ENCODE measurements at regions not wholly inside any gene's neighbourhood (a gene's known extent, or its start where the extent isn't known, plus 50 kb on each side); places are given as distances from the start of the nearest gene placed in this dataset.

GRCh38 chr5:52693280-52693679, 94.4 kb upstream of the ITGA1 start:
- peak; percentile 78 for TF ChIP-seq CTCF (IDR thresholded peaks at IDR 0.05; ENCODE audit: borderline replicate concordance)
- H3K4me1 ChIP-seq = peaks cover 53% of the 10 kb centered on the region
- intact Hi-C loops (cut with micrococcal nuclease) = loop anchor here (10.0 kb wide), 1 partner anchor 222 kb away; no protein-coding TSS in a partner anchor
- no peaks in the 10 kb centered on the region for H3K27me3 ChIP-seq (ENCODE audit: low read depth)
- H3K9me3 ChIP-seq (replicated peaks) = no peaks in the 10 kb centered on the region
- H3K36me3 ChIP-seq = no peaks in the 10 kb centered on the region
- H3K4me3 ChIP-seq = no peak overlapping the region
- peak overlapping the region; percentile 54 for H3K27ac ChIP-seq (replicated peaks)
- peak; percentile 23 for DNase-seq

GRCh38 chr5:52693836-52694235, 93.9 kb upstream of the ITGA1 start:
- intact Hi-C loops (cut with micrococcal nuclease) = loop anchor here (10.0 kb wide), 1 partner anchor 221 kb away; no protein-coding TSS in a partner anchor
- H3K27me3 ChIP-seq (ENCODE audit: low read depth) = no peaks in the 10 kb centered on the region
- TF ChIP-seq CTCF (IDR thresholded peaks at IDR 0.05; ENCODE audit: borderline replicate concordance) = no peak
- H3K9me3 ChIP-seq (replicated peaks) = no peaks in the 10 kb centered on the region
- peak overlapping the region; percentile 54 for H3K27ac ChIP-seq (replicated peaks)
- H3K36me3 ChIP-seq = no peaks in the 10 kb centered on the region
- DNase-seq = no peak
- no peak overlapping the region for H3K4me3 ChIP-seq
- peaks cover 53% of the 10 kb centered on the region for H3K4me1 ChIP-seq

GRCh38 chr5:52694648-52695047, 93.1 kb upstream of the ITGA1 start:
- H3K27ac ChIP-seq (replicated peaks) = peak overlapping the region; percentile 54
- TF ChIP-seq CTCF (IDR thresholded peaks at IDR 0.05; ENCODE audit: borderline replicate concordance) = no peak
- H3K9me3 ChIP-seq (replicated peaks) = no peaks in the 10 kb centered on the region
- no peak overlapping the region for H3K4me3 ChIP-seq
- intact Hi-C loops (cut with micrococcal nuclease) = loop anchor here (10.0 kb wide), 1 partner anchor 220 kb away; no protein-coding TSS in a partner anchor
- no peaks in the 10 kb centered on the region for H3K27me3 ChIP-seq (ENCODE audit: low read depth)
- H3K36me3 ChIP-seq = no peaks in the 10 kb centered on the region
- DNase-seq = no peak
- peaks cover 53% of the 10 kb centered on the region for H3K4me1 ChIP-seq

- Histone ChIP-seq H3K4me3 (no peak overlapping the region), H3K4me1 (peaks cover 28% of the 10 kb centered on the region), H3K36me3 (no peaks in the 10 kb centered on the region), H3K9me3 (replicated peaks) (no peaks in the 10 kb centered on the region), H3K27ac (replicated peaks) (peak overlapping the region; percentile 30), H3K27me3 (ENCODE audit: low read depth) (no peaks in the 10 kb centered on the region)
- no peak for TF ChIP-seq CTCF (IDR thresholded peaks at IDR 0.05; ENCODE audit: borderline replicate concordance)
- no peak for DNase-seq
- intact Hi-C loops (cut with micrococcal nuclease) = loop anchor here (10.0 kb wide), 1 partner anchor 82 kb away; the partner anchor contains the start of genes ITGA1 and PELO
Measured at GRCh38 chr5:52702877-52703276, 84.8 kb upstream of the ITGA1 start.

- intact Hi-C loops (cut with micrococcal nuclease) = loop anchor here (10.0 kb wide), 1 partner anchor 81 kb away; the partner anchor contains the start of genes ITGA1 and PELO
- H3K4me3 ChIP-seq = no peak overlapping the region
- no peaks in the 10 kb centered on the region for H3K9me3 ChIP-seq (replicated peaks)
- H3K27me3 ChIP-seq (ENCODE audit: low read depth) = no peaks in the 10 kb centered on the region
- peak overlapping the region; percentile 30 for H3K27ac ChIP-seq (replicated peaks)
- H3K4me1 ChIP-seq = peaks cover 32% of the 10 kb centered on the region
- TF ChIP-seq CTCF (IDR thresholded peaks at IDR 0.05; ENCODE audit: borderline replicate concordance) = no peak
- no peak for DNase-seq
- H3K36me3 ChIP-seq = no peaks in the 10 kb centered on the region
Measured at GRCh38 chr5:52703321-52703720, 84.4 kb upstream of the ITGA1 start.
